HepG2 (cell line): ENCODE measurements at regions not wholly inside any gene's neighbourhood (a gene's known extent, or its start where the extent isn't known, plus 50 kb on each side); places are given as distances from the start of the nearest gene placed in this dataset.
A peak's percentile ranks its signal among the peaks of the same experiment; 100 is the strongest.

Source experiments
- FIP1L1 ChIP-seq: fragments of 200-400 bp; formaldehyde crosslinking; IDR thresholded peaks from 2 replicates; pipeline ENCODE4 v1.6.1; 2018; ENCODE audit warnings: low read depth, mild to moderate bottlenecking, low read length, moderate library complexity, borderline replicate concordance; ENCODE audit not compliant: insufficient read depth
- FOXC1 ChIP-seq: sonication (generic); formaldehyde crosslinking; IDR thresholded peaks from 2 replicates; pipeline ENCODE4 v1.8.0; 2022; ENCODE audit warnings: mild to moderate bottlenecking, missing genetic modification reagents, borderline replicate concordance
- HOXD1 ChIP-seq: sonication (generic); formaldehyde crosslinking; IDR thresholded peaks from 2 replicates; pipeline ENCODE4 v1.5.0; 2020; ENCODE audit warnings: missing genetic modification reagents
- PHF21A ChIP-seq: sonication (generic); formaldehyde crosslinking; IDR thresholded peaks from 2 replicates; pipeline ENCODE4 v1.5.0; 2020; ENCODE audit warnings: mild to moderate bottlenecking, missing genetic modification reagents
- PHF8 ChIP-seq: sonication (generic); formaldehyde crosslinking; IDR thresholded peaks from 2 replicates; pipeline ENCODE4 v1.5.0; 2020; ENCODE audit warnings: missing genetic modification reagents
- SP5 ChIP-seq: IDR thresholded peaks from 2 replicates; pipeline ENCODE4 v1.6.1; 2016; ENCODE audit warnings: low read depth, borderline replicate concordance
- SPEN ChIP-seq: sonication (generic); formaldehyde crosslinking; IDR thresholded peaks from 2 replicates; pipeline ENCODE4 v1.5.1; 2020; ENCODE audit warnings: low read depth, mild to moderate bottlenecking, missing genetic modification reagents
- TBX2 ChIP-seq: sonication (generic); formaldehyde crosslinking; IDR thresholded peaks from 2 replicates; pipeline ENCODE4 v1.5.0; 2020; ENCODE audit warnings: missing genetic modification reagents, mild to moderate bottlenecking, borderline replicate concordance
- XRCC5 ChIP-seq: fragments of 200-400 bp; formaldehyde crosslinking; optimal IDR thresholded peaks from 2 replicates; pipeline ENCODE3; 2017; ENCODE audit warnings: mild to moderate bottlenecking, low read length
- ZNF136 ChIP-seq: sonication (generic); formaldehyde crosslinking; IDR thresholded peaks from 2 replicates; pipeline ENCODE4 v1.8.1; 2022; ENCODE audit warnings: low read depth, mild to moderate bottlenecking, moderate library complexity, missing genetic modification reagents
- ZNF367 ChIP-seq: sonication (generic); formaldehyde crosslinking; IDR thresholded peaks from 2 replicates; pipeline ENCODE4 v1.4.0; 2020; ENCODE audit warnings: missing genetic modification reagents, borderline replicate concordance
- ZNF460 ChIP-seq: sonication (generic); formaldehyde crosslinking; IDR thresholded peaks from 2 replicates; pipeline ENCODE4 v1.5.1; 2020; ENCODE audit warnings: missing genetic modification reagents, mild to moderate bottlenecking, borderline replicate concordance
- ZNF615 ChIP-seq: sonication (generic); formaldehyde crosslinking; IDR thresholded peaks from 2 replicates; pipeline ENCODE4 v1.5.0; 2020; ENCODE audit warnings: mild to moderate bottlenecking, missing genetic modification reagents, borderline replicate concordance
- ZSCAN12 ChIP-seq: sonication (generic); formaldehyde crosslinking; IDR thresholded peaks from 2 replicates; pipeline ENCODE4 v1.9.0; 2021; ENCODE audit warnings: mild to moderate bottlenecking, missing genetic modification reagents
- TF ChIP-seq, protein P1 (sequence below): sonication (generic); formaldehyde crosslinking; IDR thresholded peaks from 2 replicates; pipeline ENCODE4 v1.8.0; 2022; ENCODE audit warnings: missing genetic modification reagents, mild to moderate bottlenecking, moderate library complexity, borderline replicate concordance
- TF ChIP-seq, protein P2 (sequence below): sonication (generic); formaldehyde crosslinking; IDR thresholded peaks from 2 replicates; pipeline ENCODE4 v1.4.0; 2020; ENCODE audit warnings: mild to moderate bottlenecking, missing genetic modification reagents
- TF ChIP-seq, protein P3 (sequence below): sonication (generic); formaldehyde crosslinking; conservative IDR thresholded peaks from 2 replicates; pipeline ENCODE4 v1.8.0; 2022; ENCODE audit warnings: mild to moderate bottlenecking, moderate library complexity, missing genetic modification reagents
- TF ChIP-seq, protein P4 (sequence below): IDR thresholded peaks from 2 replicates; pipeline ENCODE4 v1.6.1; 2016
- TF ChIP-seq, protein P5 (sequence below): sonication (generic); formaldehyde crosslinking; IDR thresholded peaks from 2 replicates; pipeline ENCODE4 v1.8.0; 2022; ENCODE audit warnings: missing genetic modification reagents, mild to moderate bottlenecking, inconsistent platforms, borderline replicate concordance

DNA sequence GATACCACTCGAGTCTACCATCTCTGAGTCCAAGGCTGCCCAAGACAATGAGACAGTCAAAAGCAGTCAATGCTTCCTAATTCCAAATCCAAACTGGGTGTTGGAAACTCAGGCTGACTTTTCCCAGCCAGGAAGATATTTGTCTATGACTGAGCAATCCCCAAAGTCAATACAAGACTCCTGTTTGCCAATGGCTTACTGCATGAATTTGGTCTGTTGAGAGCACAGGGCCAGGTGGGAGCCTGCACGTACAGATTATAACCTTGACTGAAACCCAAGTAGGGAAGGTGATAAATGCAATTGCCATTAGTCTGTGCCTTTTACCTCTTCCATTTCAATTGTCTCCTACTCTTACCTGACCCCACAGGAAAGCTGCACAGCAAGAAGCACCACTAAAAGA lies 72.6 kb upstream of the PPARGC1A start (continued):
- TF ChIP-seq SPEN (CRISPR knock-in tag), result no peak
- TF ChIP-seq, protein P1, sequence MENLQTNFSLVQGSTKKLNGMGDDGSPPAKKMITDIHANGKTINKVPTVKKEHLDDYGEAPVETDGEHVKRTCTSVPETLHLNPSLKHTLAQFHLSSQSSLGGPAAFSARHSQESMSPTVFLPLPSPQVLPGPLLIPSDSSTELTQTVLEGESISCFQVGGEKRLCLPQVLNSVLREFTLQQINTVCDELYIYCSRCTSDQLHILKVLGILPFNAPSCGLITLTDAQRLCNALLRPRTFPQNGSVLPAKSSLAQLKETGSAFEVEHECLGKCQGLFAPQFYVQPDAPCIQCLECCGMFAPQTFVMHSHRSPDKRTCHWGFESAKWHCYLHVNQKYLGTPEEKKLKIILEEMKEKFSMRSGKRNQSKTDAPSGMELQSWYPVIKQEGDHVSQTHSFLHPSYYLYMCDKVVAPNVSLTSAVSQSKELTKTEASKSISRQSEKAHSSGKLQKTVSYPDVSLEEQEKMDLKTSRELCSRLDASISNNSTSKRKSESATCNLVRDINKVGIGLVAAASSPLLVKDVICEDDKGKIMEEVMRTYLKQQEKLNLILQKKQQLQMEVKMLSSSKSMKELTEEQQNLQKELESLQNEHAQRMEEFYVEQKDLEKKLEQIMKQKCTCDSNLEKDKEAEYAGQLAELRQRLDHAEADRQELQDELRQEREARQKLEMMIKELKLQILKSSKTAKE (CRISPR knock-in tag), result no peak
- TF ChIP-seq ZNF367 (CRISPR knock-in tag), result no peak
- no peak for TF ChIP-seq HOXD1 (CRISPR knock-in tag)
- TF ChIP-seq PHF21A, result peak; percentile 39; the same call in 1 of the 2 replicates
- no peak for TF ChIP-seq FOXC1
- no peak for TF ChIP-seq ZSCAN12 (CRISPR knock-in tag)
- no peak for TF ChIP-seq PHF8 (CRISPR knock-in tag)
- TF ChIP-seq XRCC5, result no peak
- TF ChIP-seq FIP1L1, result no peak
- TF ChIP-seq, protein P2, sequence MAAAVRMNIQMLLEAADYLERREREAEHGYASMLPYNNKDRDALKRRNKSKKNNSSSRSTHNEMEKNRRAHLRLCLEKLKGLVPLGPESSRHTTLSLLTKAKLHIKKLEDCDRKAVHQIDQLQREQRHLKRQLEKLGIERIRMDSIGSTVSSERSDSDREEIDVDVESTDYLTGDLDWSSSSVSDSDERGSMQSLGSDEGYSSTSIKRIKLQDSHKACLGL (CRISPR knock-in tag), result no peak
- TF ChIP-seq, protein P3, sequence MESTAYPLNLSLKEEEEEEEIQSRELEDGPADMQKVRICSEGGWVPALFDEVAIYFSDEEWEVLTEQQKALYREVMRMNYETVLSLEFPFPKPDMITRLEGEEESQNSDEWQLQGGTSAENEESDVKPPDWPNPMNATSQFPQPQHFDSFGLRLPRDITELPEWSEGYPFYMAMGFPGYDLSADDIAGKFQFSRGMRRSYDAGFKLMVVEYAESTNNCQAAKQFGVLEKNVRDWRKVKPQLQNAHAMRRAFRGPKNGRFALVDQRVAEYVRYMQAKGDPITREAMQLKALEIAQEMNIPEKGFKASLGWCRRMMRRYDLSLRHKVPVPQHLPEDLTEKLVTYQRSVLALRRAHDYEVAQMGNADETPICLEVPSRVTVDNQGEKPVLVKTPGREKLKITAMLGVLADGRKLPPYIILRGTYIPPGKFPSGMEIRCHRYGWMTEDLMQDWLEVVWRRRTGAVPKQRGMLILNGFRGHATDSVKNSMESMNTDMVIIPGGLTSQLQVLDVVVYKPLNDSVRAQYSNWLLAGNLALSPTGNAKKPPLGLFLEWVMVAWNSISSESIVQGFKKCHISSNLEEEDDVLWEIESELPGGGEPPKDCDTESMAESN (CRISPR knock-in tag), result no peak
- no peak for TF ChIP-seq SP5 (CRISPR knock-in tag)
- TF ChIP-seq TBX2 (CRISPR knock-in tag), result peak; percentile 49; the same call in 1 of the 2 replicates
- TF ChIP-seq, protein P4, sequence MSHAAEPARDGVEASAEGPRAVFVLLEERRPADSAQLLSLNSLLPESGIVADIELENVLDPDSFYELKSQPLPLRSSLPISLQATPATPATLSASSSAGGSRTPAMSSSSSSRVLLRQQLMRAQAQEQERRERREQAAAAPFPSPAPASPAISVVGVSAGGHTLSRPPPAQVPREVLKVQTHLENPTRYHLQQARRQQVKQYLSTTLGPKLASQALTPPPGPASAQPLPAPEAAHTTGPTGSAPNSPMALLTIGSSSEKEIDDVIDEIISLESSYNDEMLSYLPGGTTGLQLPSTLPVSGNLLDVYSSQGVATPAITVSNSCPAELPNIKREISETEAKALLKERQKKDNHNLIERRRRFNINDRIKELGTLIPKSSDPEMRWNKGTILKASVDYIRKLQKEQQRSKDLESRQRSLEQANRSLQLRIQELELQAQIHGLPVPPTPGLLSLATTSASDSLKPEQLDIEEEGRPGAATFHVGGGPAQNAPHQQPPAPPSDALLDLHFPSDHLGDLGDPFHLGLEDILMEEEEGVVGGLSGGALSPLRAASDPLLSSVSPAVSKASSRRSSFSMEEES (CRISPR knock-in tag), result no peak
- TF ChIP-seq, protein P5, sequence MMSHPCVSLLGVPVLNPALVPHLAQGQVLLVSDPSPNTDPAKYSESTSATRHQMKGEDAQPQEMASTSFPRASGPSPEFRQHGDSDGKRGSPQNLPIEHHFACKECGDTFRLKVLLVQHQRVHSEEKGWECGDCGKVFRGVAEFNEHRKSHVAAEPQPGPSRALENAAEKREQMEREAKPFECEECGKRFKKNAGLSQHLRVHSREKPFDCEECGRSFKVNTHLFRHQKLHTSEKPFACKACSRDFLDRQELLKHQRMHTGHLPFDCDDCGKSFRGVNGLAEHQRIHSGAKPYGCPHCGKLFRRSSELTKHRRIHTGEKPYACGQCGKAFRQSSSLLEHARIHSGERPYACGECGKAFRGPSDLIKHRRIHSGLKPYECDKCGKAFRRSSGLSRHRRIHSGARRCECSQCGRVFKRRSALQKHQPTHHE (CRISPR knock-in tag), result no peak
- TF ChIP-seq ZNF615 (CRISPR knock-in tag), result no peak
- TF ChIP-seq ZNF136 (CRISPR knock-in tag), result no peak
- no peak for TF ChIP-seq ZNF460 (CRISPR knock-in tag)
